Heart left ventricle (tissue), 16 donors: ENCODE measurements at regions not wholly inside any gene's neighbourhood (a gene's known extent, or its start where the extent isn't known, plus 50 kb on each side); places are given as distances from the start of the nearest gene placed in this dataset.
"Not testable (repeated sequence)": the region's sequence is repeated elsewhere in the genome, so short reads cannot be mapped to it uniquely, and the experiment has no call there.

ENCODE experiments used
- ATAC-seq, 4 donors: fragments of 200-7000 bp; cut with Tn5 transposase; one replicate each; pipeline ENCODE4 v1.9.1; 2020 to 2022; ENCODE audit warnings: moderate library complexity in 4 of 4, mild to moderate bottlenecking in 3 of 4, moderate number of reproducible peaks in 1 of 4
- DNase-seq, 5 donors: peaks; one replicate each; pipeline ENCODE4 v3.0.0-alpha.2; 2020
- H3K27ac ChIP-seq, 12 donors: fragments of 200-600 bp; sonication (generic) in 4 of 12; one replicate each; pipeline versions ENCODE4 v1.5.0 to v1.8.0; 2016 to 2022; ENCODE audit warnings: mild to moderate bottlenecking in 2 of 12
- H3K27me3 ChIP-seq, 9 donors: fragments of 200-600 bp; sonication (generic) in 2 of 9; one replicate each; pipeline versions ENCODE4 v1.5.1 to v1.8.0; 2016 to 2022; ENCODE audit warnings: mild to moderate bottlenecking in 3 of 9
- H3K36me3 ChIP-seq, 9 donors: fragments of 200-600 bp; sonication (generic) in 2 of 9; one replicate each; pipeline versions ENCODE4 v1.5.0 to v1.8.0; 2018 to 2022; ENCODE audit warnings: mild to moderate bottlenecking in 2 of 9
- H3K4me1 ChIP-seq, 12 donors: fragments of 200-600 bp; sonication (generic) in 4 of 12; one replicate each; pipeline versions ENCODE4 v1.5.0 to v1.8.0; 2016 to 2022; ENCODE audit warnings: mild to moderate bottlenecking in 3 of 12
- H3K4me3 ChIP-seq, 12 donors: fragments of 200-600 bp; sonication (generic) in 4 of 12; one replicate each; pipeline versions ENCODE4 v1.5.0 to v1.8.0; 2017 to 2022; ENCODE audit warnings: mild to moderate bottlenecking in 9 of 12, moderate library complexity in 4 of 12
- H3K9me3 ChIP-seq, 12 donors: fragments of 200-600 bp; sonication (generic) in 4 of 12; one replicate each; pipeline versions ENCODE4 v1.5.0 to v1.8.0; 2016 to 2022; ENCODE audit warnings: mild to moderate bottlenecking in 1 of 12
- CTCF ChIP-seq, 12 donors: fragments of 200-600 bp; sonication (generic) in 4 of 12; IDR thresholded peaks; one replicate each; pipeline versions ENCODE4 v1.5.0 to v1.8.0; 2018 to 2022; ENCODE audit warnings: antibody characterized with exemption in 12 of 12, mild to moderate bottlenecking in 5 of 12
- POLR2A ChIP-seq, 2 donors: fragments of 450-650 bp; IDR thresholded peaks; one replicate each; pipeline ENCODE4 v1.6.1; 2017; ENCODE audit warnings: antibody characterized with exemption in 2 of 2, mild to moderate bottlenecking in 2 of 2, moderate library complexity in 2 of 2
- WGBS, 4 donors: extraction: QIAGEN DNeasy Blood & Tissue Kit in 2 of 4; methylation state at CpG; one replicate each; pipeline versions ENCODE4 v1.1.5 to v1.1.7; 2013 to 2018; 5-methylcytosine and 5-hydroxymethylcytosine counted together
- intact Hi-C, 10 donors: fragments of 100-400 bp; cut with DNase I; formaldehyde crosslinking; loops; one replicate each; pipeline versions ENCODE4 v1.11.1 to v1.14.2; 2022
- donor health status: ischemic (EF 13 %, LVEDD 7.1; RV severe dilation, severe dysfunction).
- donor health status: healthy with polysubstance abuse.
- donor health status: DM: no; HTN: yes; CAD: no.
- donor health status: DM: no; HTN: no; CAD: no.
- donor health status: ischemic (EF 25% LVEDD 6.9; RV normal size, moderate dysfunction).
- donor health status: ischemic (EF 25% LVEDD 5.7; RV mildly dilated, moderate dysfunction).
- donor health status: healthy.
- donor health status: DM: yes; HTN: yes; CAD: no.
- donor health status: ischemic (EF 35%, LVEDD 5.7; RV mildly dilated, moderate dysfunction).
- donor health status: nonischemic (EF 11% LVEDD 7.7; RV severe dilation, severe dysfunction).
- donor health status: DM: yes; HTN: yes; CAD: no.
- donor health status: PGD.
- donor health status: ischemic (EF 29% LVEDD 5.4; RV normal size, mild dysfunction).
- donor health status: nonischemic (EF 23%, LVEDD 6.1; RV moderate dilation, normal function).

- DNase-seq: no peak
- Histone ChIP-seq H3K36me3 (no peaks in the 10 kb centered on the region), H3K9me3 (peaks cover 0 to 14% (median 0%) of the 10 kb centered on the region in 12 donors), H3K4me3 (no peak overlapping the region), H3K4me1 (no peaks in the 10 kb centered on the region), H3K27ac (no peak overlapping the region), H3K27me3 (peaks cover 0 to 3% (median 0%) of the 10 kb centered on the region in 9 donors)
- intact Hi-C loops: no loop called here
- TF ChIP-seq POLR2A (IDR thresholded peaks at IDR 0.05) (no peak), CTCF (IDR thresholded peaks at IDR 0.05) (no peak)
- WGBS, 4 donors: 84 to 96% (median 89%) methylated on average over 1 of the region's 1 CpG
- no peak for ATAC-seq
Observed at GRCh38 chr10:121385136-121385535, 213.1 kb downstream of the FGFR2 start.

- intact Hi-C loops: no loop called here
- peaks cover 0 to 10% (median 0%) of the 10 kb centered on the region in 12 donors for H3K9me3 ChIP-seq
- H3K4me1 ChIP-seq: peaks cover 0 to 6% (median 0%) of the 10 kb centered on the region in 12 donors
- no peak for ATAC-seq
- 82 to 85% (median 85%) methylated on average over 6 of the region's 6 CpGs for WGBS, 4 donors
- H3K27ac ChIP-seq: no peak overlapping the region
- H3K27me3 ChIP-seq: peaks cover 0 to 4% (median 0%) of the 10 kb centered on the region in 9 donors
- no peak for DNase-seq
- H3K4me3 ChIP-seq: no peak overlapping the region
- TF ChIP-seq CTCF (IDR thresholded peaks at IDR 0.05) (no peak), POLR2A (IDR thresholded peaks at IDR 0.05) (no peak)
- no peaks in the 10 kb centered on the region for H3K36me3 ChIP-seq
Observed at GRCh38 chr10:121392657-121393056, 205.6 kb downstream of the FGFR2 start.

GRCh38 chr10:121393522-121393921, 204.7 kb downstream of the FGFR2 start:
- Histone ChIP-seq H3K4me1 (peaks cover 0 to 6% (median 0%) of the 10 kb centered on the region in 12 donors), H3K27me3 (peaks cover 0 to 4% (median 0%) of the 10 kb centered on the region in 9 donors), H3K27ac (no peak overlapping the region), H3K9me3 (peaks cover 0 to 10% (median 0%) of the 10 kb centered on the region in 12 donors), H3K4me3 (no peak overlapping the region), H3K36me3 (no peaks in the 10 kb centered on the region)
- WGBS, 4 donors: 30 to 37% (median 32%) methylated on average over 3 of the region's 3 CpGs
- intact Hi-C loops: no loop called here
- no peak for DNase-seq
- TF ChIP-seq CTCF (IDR thresholded peaks at IDR 0.05) (no peak), POLR2A (IDR thresholded peaks at IDR 0.05) (no peak)
- peak in 1 of 4 donors; percentile 55 for ATAC-seq

- DNase-seq, H3K9me3 ChIP-seq, H3K27ac ChIP-seq, H3K36me3 ChIP-seq, intact Hi-C loops, H3K4me1 ChIP-seq, H3K27me3 ChIP-seq, H3K4me3 ChIP-seq, ATAC-seq: not testable (repeated sequence)
- WGBS, 4 donors: 94 to 99% (median 96%) methylated on average over 3 to 4 of the region's 4 CpGs
Observed at GRCh38 chr10:121400507-121400906, 197.7 kb downstream of the FGFR2 start.

GRCh38 chr10:121403527-121403926, 194.7 kb downstream of the FGFR2 start:
- Histone ChIP-seq H3K9me3 (no peaks in the 10 kb centered on the region), H3K27ac (no peak overlapping the region), H3K36me3 (no peaks in the 10 kb centered on the region), H3K27me3 (no peaks in the 10 kb centered on the region), H3K4me3 (no peak overlapping the region), H3K4me1 (peaks cover 0 to 9% (median 0%) of the 10 kb centered on the region in 12 donors)
- TF ChIP-seq POLR2A (IDR thresholded peaks at IDR 0.05) (no peak), CTCF (IDR thresholded peaks at IDR 0.05) (no peak)
- DNase-seq (no peak), ATAC-seq (no peak)
- 91 to 95% (median 93%) methylated on average over 5 of the region's 5 CpGs for WGBS, 4 donors
- intact Hi-C loops: no loop called here
